ENCODE measurements at regions not wholly inside any gene's neighbourhood (a gene's known extent, or its start where the extent isn't known, plus 50 kb on each side); places are given as distances from the start of the nearest gene placed in this dataset.

DNA sequence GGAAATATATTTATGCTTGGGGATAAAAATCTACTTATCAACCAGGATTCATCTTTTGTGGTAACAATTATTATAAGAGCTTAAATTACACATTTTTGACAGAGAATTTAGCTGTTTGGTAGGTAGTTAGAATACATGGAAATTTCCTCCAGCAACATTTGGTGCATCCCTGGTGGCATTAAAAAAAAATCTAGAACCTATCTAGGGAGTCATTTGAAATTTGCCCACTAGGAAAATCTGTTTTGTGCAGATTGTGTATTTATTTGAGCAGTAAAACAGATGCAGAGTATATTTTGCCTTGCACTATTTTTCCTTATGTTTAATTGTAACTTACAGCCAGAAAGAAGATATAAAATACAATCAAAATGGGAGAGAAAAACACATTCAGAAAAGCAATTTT lies 208.4 kb upstream of the LRP1B start:
- H3K27me3 ChIP-seq (ENCODE audit: insufficient read depth, poor library complexity, severe bottlenecking): no peaks in the 10 kb centered on the region
- H3K27ac ChIP-seq (replicated peaks): no peak overlapping the region
- TF ChIP-seq GABPA (IDR thresholded peaks at IDR 0.05; ENCODE audit: low read depth): no peak
- TF ChIP-seq, protein P1, sequence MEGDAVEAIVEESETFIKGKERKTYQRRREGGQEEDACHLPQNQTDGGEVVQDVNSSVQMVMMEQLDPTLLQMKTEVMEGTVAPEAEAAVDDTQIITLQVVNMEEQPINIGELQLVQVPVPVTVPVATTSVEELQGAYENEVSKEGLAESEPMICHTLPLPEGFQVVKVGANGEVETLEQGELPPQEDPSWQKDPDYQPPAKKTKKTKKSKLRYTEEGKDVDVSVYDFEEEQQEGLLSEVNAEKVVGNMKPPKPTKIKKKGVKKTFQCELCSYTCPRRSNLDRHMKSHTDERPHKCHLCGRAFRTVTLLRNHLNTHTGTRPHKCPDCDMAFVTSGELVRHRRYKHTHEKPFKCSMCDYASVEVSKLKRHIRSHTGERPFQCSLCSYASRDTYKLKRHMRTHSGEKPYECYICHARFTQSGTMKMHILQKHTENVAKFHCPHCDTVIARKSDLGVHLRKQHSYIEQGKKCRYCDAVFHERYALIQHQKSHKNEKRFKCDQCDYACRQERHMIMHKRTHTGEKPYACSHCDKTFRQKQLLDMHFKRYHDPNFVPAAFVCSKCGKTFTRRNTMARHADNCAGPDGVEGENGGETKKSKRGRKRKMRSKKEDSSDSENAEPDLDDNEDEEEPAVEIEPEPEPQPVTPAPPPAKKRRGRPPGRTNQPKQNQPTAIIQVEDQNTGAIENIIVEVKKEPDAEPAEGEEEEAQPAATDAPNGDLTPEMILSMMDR (IDR thresholded peaks at IDR 0.05; ENCODE audit: insufficient read depth, low read length): no peak
- TF ChIP-seq, protein P2, sequence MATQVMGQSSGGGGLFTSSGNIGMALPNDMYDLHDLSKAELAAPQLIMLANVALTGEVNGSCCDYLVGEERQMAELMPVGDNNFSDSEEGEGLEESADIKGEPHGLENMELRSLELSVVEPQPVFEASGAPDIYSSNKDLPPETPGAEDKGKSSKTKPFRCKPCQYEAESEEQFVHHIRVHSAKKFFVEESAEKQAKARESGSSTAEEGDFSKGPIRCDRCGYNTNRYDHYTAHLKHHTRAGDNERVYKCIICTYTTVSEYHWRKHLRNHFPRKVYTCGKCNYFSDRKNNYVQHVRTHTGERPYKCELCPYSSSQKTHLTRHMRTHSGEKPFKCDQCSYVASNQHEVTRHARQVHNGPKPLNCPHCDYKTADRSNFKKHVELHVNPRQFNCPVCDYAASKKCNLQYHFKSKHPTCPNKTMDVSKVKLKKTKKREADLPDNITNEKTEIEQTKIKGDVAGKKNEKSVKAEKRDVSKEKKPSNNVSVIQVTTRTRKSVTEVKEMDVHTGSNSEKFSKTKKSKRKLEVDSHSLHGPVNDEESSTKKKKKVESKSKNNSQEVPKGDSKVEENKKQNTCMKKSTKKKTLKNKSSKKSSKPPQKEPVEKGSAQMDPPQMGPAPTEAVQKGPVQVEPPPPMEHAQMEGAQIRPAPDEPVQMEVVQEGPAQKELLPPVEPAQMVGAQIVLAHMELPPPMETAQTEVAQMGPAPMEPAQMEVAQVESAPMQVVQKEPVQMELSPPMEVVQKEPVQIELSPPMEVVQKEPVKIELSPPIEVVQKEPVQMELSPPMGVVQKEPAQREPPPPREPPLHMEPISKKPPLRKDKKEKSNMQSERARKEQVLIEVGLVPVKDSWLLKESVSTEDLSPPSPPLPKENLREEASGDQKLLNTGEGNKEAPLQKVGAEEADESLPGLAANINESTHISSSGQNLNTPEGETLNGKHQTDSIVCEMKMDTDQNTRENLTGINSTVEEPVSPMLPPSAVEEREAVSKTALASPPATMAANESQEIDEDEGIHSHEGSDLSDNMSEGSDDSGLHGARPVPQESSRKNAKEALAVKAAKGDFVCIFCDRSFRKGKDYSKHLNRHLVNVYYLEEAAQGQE (IDR thresholded peaks at IDR 0.05; ENCODE audit: insufficient replicate concordance, low read depth): no peak
- H3K4me3 ChIP-seq (replicated peaks; ENCODE audit: insufficient read depth, low read length): no peak overlapping the region
- no peak for DNase-seq (ENCODE audit: low read depth in 1 of 2, low spot score in 1 of 2)

DNA sequence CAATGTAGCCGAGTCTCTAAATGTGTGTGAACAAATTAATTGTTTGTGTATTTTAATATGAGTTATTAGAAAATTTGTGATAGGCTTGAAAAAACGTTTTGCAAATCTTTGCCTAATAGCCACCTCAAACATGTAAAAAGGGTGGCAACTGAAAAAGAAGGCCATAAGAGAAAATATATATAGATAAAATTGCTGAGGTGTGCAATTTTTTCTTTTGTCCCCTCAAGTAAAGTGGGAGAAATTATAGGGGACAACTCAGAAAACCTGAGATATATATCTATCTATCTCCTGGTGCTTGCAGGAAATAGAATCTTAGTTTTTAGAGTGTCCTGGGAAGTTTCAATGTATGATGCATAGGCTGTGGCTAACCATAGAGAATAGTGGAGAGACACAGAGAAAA lies 201.4 kb upstream of the LRP1B start:
- Histone ChIP-seq H3K27me3 (ENCODE audit: insufficient read depth, poor library complexity, severe bottlenecking) (no peaks in the 10 kb centered on the region), H3K27ac (replicated peaks) (no peak overlapping the region), H3K4me3 (replicated peaks; ENCODE audit: insufficient read depth, low read length) (no peak overlapping the region)
- TF ChIP-seq, protein P2 (IDR thresholded peaks at IDR 0.05; ENCODE audit: insufficient replicate concordance, low read depth): no peak
- no peak for TF ChIP-seq POLR2AphosphoS5 (IDR thresholded peaks at IDR 0.05; ENCODE audit: low read depth)
- DNase-seq (ENCODE audit: low read depth in 1 of 2, low spot score in 1 of 2): no peak

DNA sequence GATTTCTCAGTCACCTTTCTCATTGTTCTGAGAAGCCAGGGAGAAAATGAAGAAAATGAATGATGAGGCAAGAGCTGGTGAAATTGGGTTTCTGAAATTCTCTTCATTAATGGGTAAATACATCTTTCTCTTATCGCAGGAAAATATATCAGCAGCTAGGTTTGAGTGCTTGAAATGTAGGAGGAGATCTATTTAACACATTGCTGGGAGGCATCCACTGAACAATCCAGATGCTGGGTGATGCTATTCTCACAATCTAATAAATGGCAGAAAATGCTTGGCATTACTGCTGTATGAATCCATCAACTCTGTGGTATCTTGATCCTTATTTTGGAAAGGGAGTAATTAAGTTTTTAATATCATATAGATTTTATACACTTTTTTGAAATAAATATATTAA lies 199.6 kb upstream of the LRP1B start:
- Histone ChIP-seq H3K27me3 (ENCODE audit: insufficient read depth, poor library complexity, severe bottlenecking) (no peaks in the 10 kb centered on the region), H3K4me3 (replicated peaks; ENCODE audit: insufficient read depth, low read length) (no peak overlapping the region), H3K27ac (replicated peaks) (no peak overlapping the region)
- no peak for DNase-seq (ENCODE audit: low read depth in 1 of 2, low spot score in 1 of 2)
- TF ChIP-seq, protein P2 (IDR thresholded peaks at IDR 0.05; ENCODE audit: insufficient replicate concordance, low read depth): no peak
- TF ChIP-seq SPI1 (IDR thresholded peaks at IDR 0.05; ENCODE audit: borderline replicate concordance, low read depth) (no peak), POLR2AphosphoS5 (IDR thresholded peaks at IDR 0.05; ENCODE audit: low read depth) (no peak), GABPA (IDR thresholded peaks at IDR 0.05; ENCODE audit: low read depth) (no peak)
- TF ChIP-seq, protein P1 (IDR thresholded peaks at IDR 0.05; ENCODE audit: insufficient read depth, low read length): no peak

DNA sequence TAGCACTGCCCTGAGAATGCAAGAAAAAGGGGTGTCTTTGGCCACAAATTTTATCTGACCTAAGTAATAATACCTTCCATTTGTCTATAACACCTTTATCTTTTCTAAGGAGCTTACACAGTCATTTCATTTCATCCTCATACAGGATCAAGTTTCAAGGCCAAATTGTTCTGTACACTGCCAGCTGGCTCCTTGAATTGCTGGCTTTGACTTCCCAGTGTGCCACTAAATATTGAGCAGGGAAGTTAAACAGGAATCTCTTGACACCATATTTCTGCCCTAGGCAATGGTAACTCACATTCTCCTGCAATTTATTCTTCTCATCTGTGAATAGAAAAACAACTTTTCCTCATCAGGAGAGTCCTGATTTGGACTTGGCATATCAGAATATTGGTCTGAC lies 195.1 kb upstream of the LRP1B start:
- Histone ChIP-seq H3K27ac (replicated peaks) (no peak overlapping the region), H3K27me3 (ENCODE audit: insufficient read depth, poor library complexity, severe bottlenecking) (no peaks in the 10 kb centered on the region), H3K4me3 (replicated peaks; ENCODE audit: insufficient read depth, low read length) (no peak overlapping the region)
- no peak for DNase-seq (ENCODE audit: low read depth in 1 of 2, low spot score in 1 of 2)
- TF ChIP-seq GABPA (IDR thresholded peaks at IDR 0.05; ENCODE audit: low read depth) (no peak), POLR2AphosphoS5 (IDR thresholded peaks at IDR 0.05; ENCODE audit: low read depth) (no peak), SPI1 (IDR thresholded peaks at IDR 0.05; ENCODE audit: borderline replicate concordance, low read depth) (no peak)
- TF ChIP-seq, protein P2 (IDR thresholded peaks at IDR 0.05; ENCODE audit: insufficient replicate concordance, low read depth): no peak
- TF ChIP-seq, protein P1 (IDR thresholded peaks at IDR 0.05; ENCODE audit: insufficient read depth, low read length): no peak

Measured in HL-60 (cell line).